Hippocampal formation (tissue), 2 donors: ENCODE measurements at regions not wholly inside any gene's neighbourhood (a gene's known extent, or its start where the extent isn't known, plus 50 kb on each side); places are given as distances from the start of the nearest gene placed in this dataset.

ENCODE experiments used
- DNase-seq, 2 donors: peaks; one replicate each; lab custom pipeline; 2025; lab: John Stamatoyannopoulos, UW

GRCh38 chr3:14286887-14287500 is 108.4 kb downstream of the LSM3 start:
- no peak for DNase-seq

- no peak for DNase-seq
Observed at GRCh38 chr3:14288177-14288788, 109.7 kb downstream of the LSM3 start.

GRCh38 chr3:14288833-14289451 is 110.3 kb downstream of the LSM3 start:
- no peak for DNase-seq

GRCh38 chr3:14289590-14290461 is 111.2 kb downstream of the LSM3 start:
- no peak for DNase-seq

GRCh38 chr3:14290631-14291385 is 111.6 kb upstream of the SLC6A6 start:
- no peak for DNase-seq

- DNase-seq = no peak
Observed at GRCh38 chr3:14295037-14295436, 107.4 kb upstream of the SLC6A6 start.

- no peak for DNase-seq
Observed at GRCh38 chr3:14295801-14296200, 106.6 kb upstream of the SLC6A6 start.

GRCh38 chr3:14297305-14297704 is 105.1 kb upstream of the SLC6A6 start:
- no peak for DNase-seq

GRCh38 chr3:14297784-14298236 is 104.6 kb upstream of the SLC6A6 start:
- DNase-seq = peak in 1 of 2 donors; percentile 13

GRCh38 chr3:14298442-14298841 is 104.0 kb upstream of the SLC6A6 start:
- DNase-seq = no peak

GRCh38 chr3:14298991-14299555 is 103.3 kb upstream of the SLC6A6 start:
- DNase-seq = no peak

GRCh38 chr3:14299767-14300166 is 102.6 kb upstream of the SLC6A6 start:
- no peak for DNase-seq

- no peak for DNase-seq
Observed at GRCh38 chr3:14300721-14301399, 101.5 kb upstream of the SLC6A6 start.

- DNase-seq = no peak
Observed at GRCh38 chr3:14301558-14301957, 100.8 kb upstream of the SLC6A6 start.

- no peak for DNase-seq
Observed at GRCh38 chr3:14303336-14304100, 98.9 kb upstream of the SLC6A6 start.

GRCh38 chr3:14304101-14305045 is 98.0 kb upstream of the SLC6A6 start:
- DNase-seq = no peak

- DNase-seq = no peak
Observed at GRCh38 chr3:14305324-14305723, 97.1 kb upstream of the SLC6A6 start.

GRCh38 chr3:14306142-14306541 is 96.3 kb upstream of the SLC6A6 start:
- DNase-seq = no peak
